ENCODE measurements at regions not wholly inside any gene's neighbourhood (a gene's known extent, or its start where the extent isn't known, plus 50 kb on each side); places are given as distances from the start of the nearest gene placed in this dataset.
"Not testable (repeated sequence)": the region's sequence is repeated elsewhere in the genome, so short reads cannot be mapped to it uniquely, and the experiment has no call there.

- no peak for DNase-seq
These were observed 53.0 kb upstream of the CSNK1A1L start for GRCh38 chr13:37158481-37158880.

- not testable (repeated sequence) for DNase-seq
These were observed 50.2 kb upstream of the CSNK1A1L start for GRCh38 chr13:37155613-37156097.

Measured in left kidney (tissue), 1 donor.